Mucosa of rectum (tissue), 2 donors: ENCODE measurements at regions not wholly inside any gene's neighbourhood (a gene's known extent, or its start where the extent isn't known, plus 50 kb on each side); places are given as distances from the start of the nearest gene placed in this dataset.

Experiments
- H3K27ac ChIP-seq, 2 donors: one replicate each; pipeline ENCODE4 v1.7.0; 2013; ENCODE audit warnings: inconsistent platforms in 2 of 2, low read depth in 2 of 2, low read length in 2 of 2
- H3K27me3 ChIP-seq, 2 donors: one replicate each; pipeline ENCODE4 v1.7.0; 2013; ENCODE audit warnings: low read length in 2 of 2; ENCODE audit not compliant: control insufficient read depth in 2 of 2, insufficient read depth in 2 of 2
- H3K36me3 ChIP-seq, 2 donors: one replicate each; pipeline ENCODE4 v1.7.0; 2013; ENCODE audit warnings: low read length in 2 of 2; ENCODE audit not compliant: control insufficient read depth in 2 of 2, insufficient read depth in 2 of 2
- H3K4me1 ChIP-seq, 2 donors: one replicate each; pipeline ENCODE4 v1.7.0; 2013; ENCODE audit warnings: low read length in 2 of 2, mild to moderate bottlenecking in 1 of 2; ENCODE audit not compliant: control insufficient read depth in 2 of 2, insufficient read depth in 2 of 2
- H3K4me3 ChIP-seq, 2 donors: one replicate each; pipeline ENCODE4 v1.7.0; 2013; ENCODE audit warnings: low read length in 2 of 2
- H3K9ac ChIP-seq, 2 donors: one replicate each; pipeline ENCODE4 v1.7.0; 2013; ENCODE audit warnings: low read length in 2 of 2, low read depth in 1 of 2, mild to moderate bottlenecking in 1 of 2
- H3K9me3 ChIP-seq, 2 donors: one replicate each; pipeline ENCODE4 v1.7.0; 2013; ENCODE audit warnings: low read length in 2 of 2; ENCODE audit not compliant: control insufficient read depth in 2 of 2
- donor health status: healthy.
- donor health status: Normal muscosa, but diverticular disease.

DNA sequence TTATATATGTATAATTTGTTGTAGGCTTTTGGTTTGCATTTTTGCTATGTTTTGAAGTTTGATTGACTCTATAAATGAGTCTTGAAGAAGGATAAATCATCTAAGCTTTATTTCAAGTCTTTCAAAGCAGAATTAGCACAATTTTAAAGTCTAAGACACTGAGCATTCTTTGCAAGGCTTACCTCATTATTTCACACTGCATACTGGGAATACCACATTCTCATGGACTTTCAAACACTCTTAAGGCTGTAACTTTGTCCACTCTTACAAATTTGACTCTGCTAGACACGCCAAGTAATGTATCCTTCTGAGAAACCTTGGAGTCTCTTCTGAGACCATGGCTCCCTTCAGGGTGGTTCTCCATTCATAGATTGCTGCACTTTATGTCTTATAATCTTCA is 281.3 kb upstream of the COL8A1 start:
- H3K9me3 ChIP-seq: no peaks in the 10 kb centered on the region
- no peaks in the 10 kb centered on the region for H3K27me3 ChIP-seq
- no peak overlapping the region for H3K9ac ChIP-seq
- H3K4me1 ChIP-seq: no peaks in the 10 kb centered on the region
- H3K36me3 ChIP-seq: no peaks in the 10 kb centered on the region
- H3K27ac ChIP-seq: no peak overlapping the region
- no peak overlapping the region for H3K4me3 ChIP-seq

- H3K4me3 ChIP-seq: no peak overlapping the region
- H3K27ac ChIP-seq: no peak overlapping the region
- H3K36me3 ChIP-seq: no peaks in the 10 kb centered on the region
- no peaks in the 10 kb centered on the region for H3K9me3 ChIP-seq
- H3K4me1 ChIP-seq: no peaks in the 10 kb centered on the region
- no peaks in the 10 kb centered on the region for H3K27me3 ChIP-seq
- no peak overlapping the region for H3K9ac ChIP-seq
These were observed 281.7 kb upstream of the COL8A1 start for GRCh38 chr3:99356696-99357095.

GRCh38 chr3:99355465-99355864 is 282.9 kb upstream of the COL8A1 start:
- Histone ChIP-seq H3K4me1 (no peaks in the 10 kb centered on the region), H3K4me3 (no peak overlapping the region), H3K36me3 (no peaks in the 10 kb centered on the region), H3K9me3 (no peaks in the 10 kb centered on the region), H3K27me3 (no peaks in the 10 kb centered on the region), H3K27ac (no peak overlapping the region), H3K9ac (no peak overlapping the region)

DNA sequence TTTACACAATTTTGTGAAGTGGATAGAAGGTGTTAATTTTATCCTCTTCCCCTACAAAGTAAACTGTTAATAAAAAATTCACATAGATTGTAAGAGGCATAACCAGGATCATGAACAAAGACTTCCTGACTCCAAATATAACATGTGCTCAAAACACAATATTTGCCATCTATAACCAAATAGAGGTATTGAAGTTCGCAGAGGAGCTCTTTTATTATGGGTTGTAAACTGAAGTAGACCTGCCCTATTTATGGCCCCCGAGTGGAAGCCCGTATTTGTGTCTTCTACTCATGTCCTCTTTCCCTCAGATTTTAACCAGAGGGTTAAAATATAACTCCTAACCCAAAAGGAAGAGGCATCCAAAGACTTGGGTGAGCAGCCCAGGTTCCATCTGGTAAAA is 285.6 kb upstream of the COL8A1 start:
- Histone ChIP-seq H3K4me3 (no peak overlapping the region), H3K9ac (no peak overlapping the region), H3K9me3 (no peaks in the 10 kb centered on the region), H3K27me3 (no peaks in the 10 kb centered on the region), H3K36me3 (no peaks in the 10 kb centered on the region), H3K27ac (no peak overlapping the region), H3K4me1 (no peaks in the 10 kb centered on the region)

- Histone ChIP-seq H3K4me1 (no peaks in the 10 kb centered on the region), H3K27ac (no peak overlapping the region), H3K36me3 (no peaks in the 10 kb centered on the region), H3K4me3 (no peak overlapping the region), H3K27me3 (no peaks in the 10 kb centered on the region), H3K9me3 (no peaks in the 10 kb centered on the region), H3K9ac (no peak overlapping the region)
These were observed 287.3 kb upstream of the COL8A1 start for GRCh38 chr3:99351122-99351521.

- no peaks in the 10 kb centered on the region for H3K9me3 ChIP-seq
- no peak overlapping the region for H3K4me3 ChIP-seq
- no peak overlapping the region for H3K27ac ChIP-seq
- no peaks in the 10 kb centered on the region for H3K36me3 ChIP-seq
- no peak overlapping the region for H3K9ac ChIP-seq
- H3K27me3 ChIP-seq: no peaks in the 10 kb centered on the region
- H3K4me1 ChIP-seq: no peaks in the 10 kb centered on the region
These were observed 289.9 kb upstream of the COL8A1 start for GRCh38 chr3:99348451-99348850.

DNA sequence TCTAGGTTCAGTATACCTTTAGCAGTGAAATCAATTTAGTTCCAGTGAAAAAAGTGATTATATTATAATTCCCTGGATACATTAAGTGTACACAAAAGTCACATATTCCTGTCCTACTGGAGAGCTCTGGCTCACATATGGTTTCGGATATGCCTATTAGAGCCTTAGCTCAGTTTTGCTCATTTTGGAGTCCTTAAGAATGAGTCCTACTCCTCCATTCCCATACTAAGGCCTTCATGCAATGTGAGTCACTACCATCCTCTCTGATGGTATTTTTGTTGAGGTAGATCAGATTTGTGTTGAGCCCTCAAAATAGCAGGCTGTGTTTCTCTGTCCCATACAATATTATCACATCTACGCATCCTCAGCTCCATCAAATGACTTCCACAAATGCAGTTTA is 294.2 kb upstream of the COL8A1 start:
- Histone ChIP-seq H3K4me3 (no peak overlapping the region), H3K4me1 (no peaks in the 10 kb centered on the region), H3K9ac (no peak overlapping the region), H3K36me3 (no peaks in the 10 kb centered on the region), H3K27ac (no peak overlapping the region), H3K9me3 (no peaks in the 10 kb centered on the region), H3K27me3 (no peaks in the 10 kb centered on the region)

DNA sequence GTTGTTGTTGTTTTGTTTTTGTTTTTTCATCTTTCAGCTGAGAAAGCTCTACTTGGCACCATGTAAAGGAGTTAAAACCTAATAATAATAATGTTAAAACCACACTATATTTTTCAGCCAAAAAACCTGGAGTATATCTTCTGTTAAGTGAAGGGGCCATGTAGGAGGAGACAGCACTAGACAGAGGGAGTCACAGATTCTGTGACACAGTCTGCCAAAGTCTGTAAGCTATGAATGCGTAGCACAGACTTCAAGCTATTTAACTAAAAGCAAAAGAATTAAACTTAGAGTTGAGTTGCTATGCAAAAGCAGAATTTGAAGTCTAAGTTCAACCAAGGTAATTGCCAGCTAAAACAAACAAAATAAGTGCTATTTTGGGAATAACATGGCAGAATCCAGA is 296.0 kb upstream of the COL8A1 start:
- Histone ChIP-seq H3K36me3 (no peaks in the 10 kb centered on the region), H3K9me3 (no peaks in the 10 kb centered on the region), H3K27ac (no peak overlapping the region), H3K27me3 (no peaks in the 10 kb centered on the region), H3K4me3 (no peak overlapping the region), H3K4me1 (no peaks in the 10 kb centered on the region), H3K9ac (no peak overlapping the region)

GRCh38 chr3:99339222-99339621 is 299.2 kb upstream of the COL8A1 start:
- no peak overlapping the region for H3K27ac ChIP-seq
- no peak overlapping the region for H3K4me3 ChIP-seq
- no peaks in the 10 kb centered on the region for H3K36me3 ChIP-seq
- H3K27me3 ChIP-seq: no peaks in the 10 kb centered on the region
- H3K4me1 ChIP-seq: no peaks in the 10 kb centered on the region
- H3K9me3 ChIP-seq: no peaks in the 10 kb centered on the region
- no peak overlapping the region for H3K9ac ChIP-seq

DNA sequence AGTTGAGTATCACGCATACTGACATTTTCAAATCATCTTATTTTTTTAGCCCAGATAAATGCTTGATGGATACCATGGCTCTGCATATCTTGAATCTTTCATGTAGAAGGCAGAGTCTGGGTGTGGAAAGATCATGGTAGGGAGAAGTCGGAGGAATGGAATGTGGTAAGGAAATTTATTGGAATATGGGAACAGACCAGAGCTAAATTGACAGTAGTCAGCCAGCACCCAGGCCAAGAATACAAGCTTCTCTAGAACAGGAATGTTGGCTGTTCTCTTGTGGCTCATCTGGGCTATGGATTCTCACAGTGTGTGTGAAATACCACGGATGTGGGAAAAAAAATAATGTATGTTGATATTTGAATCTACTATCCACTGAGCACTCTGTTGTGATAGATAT is 305.7 kb upstream of the COL8A1 start:
- Histone ChIP-seq H3K27me3 (no peaks in the 10 kb centered on the region), H3K27ac (no peak overlapping the region), H3K36me3 (no peaks in the 10 kb centered on the region), H3K4me3 (no peak overlapping the region), H3K4me1 (no peaks in the 10 kb centered on the region), H3K9ac (no peak overlapping the region), H3K9me3 (no peaks in the 10 kb centered on the region)

GRCh38 chr3:99332276-99332675 is 306.1 kb upstream of the COL8A1 start:
- no peak overlapping the region for H3K27ac ChIP-seq

More at GRCh38 chr3:99332276-99332675, 306.1 kb upstream of the COL8A1 start:
- H3K9me3 ChIP-seq: no peaks in the 10 kb centered on the region
- H3K4me3 ChIP-seq: no peak overlapping the region
- no peaks in the 10 kb centered on the region for H3K4me1 ChIP-seq
- no peaks in the 10 kb centered on the region for H3K36me3 ChIP-seq
- no peak overlapping the region for H3K9ac ChIP-seq
- H3K27me3 ChIP-seq: no peaks in the 10 kb centered on the region
